ENCODE measurements at regions not wholly inside any gene's neighbourhood (a gene's known extent, or its start where the extent isn't known, plus 50 kb on each side); places are given as distances from the start of the nearest gene placed in this dataset.

DNA sequence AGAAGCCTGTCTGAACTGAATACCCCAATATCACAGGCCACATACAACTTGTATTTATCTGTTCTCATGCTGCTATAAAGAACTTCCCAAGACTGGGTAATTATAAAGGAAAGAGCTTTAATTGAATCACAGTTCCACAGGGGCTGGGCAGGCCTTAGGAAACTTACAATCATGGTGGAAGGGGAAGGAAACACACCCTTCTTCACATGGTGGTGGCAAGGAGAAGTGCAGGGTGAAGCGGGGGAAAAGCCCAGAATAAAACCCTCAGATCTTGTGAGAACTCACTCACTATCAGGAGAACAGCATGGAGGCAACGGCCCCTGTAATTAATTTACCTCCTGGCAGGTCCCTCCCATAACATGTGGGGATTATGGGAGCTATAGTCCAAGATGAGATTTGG, 50.3 kb upstream of the FNDC1 start:
- Mint-ChIP-seq H3K36me3 (ENCODE audit: low read depth) (no peaks in the 10 kb centered on the region), H3K4me1 (ENCODE audit: low read depth) (peaks cover 3% of the 10 kb centered on the region), H3K27me3 (no peaks in the 10 kb centered on the region), H3K4me3 (no peak overlapping the region), H3K27ac (no peak overlapping the region), H3K9me3 (no peaks in the 10 kb centered on the region)
- no peak for DNase-seq

DNA sequence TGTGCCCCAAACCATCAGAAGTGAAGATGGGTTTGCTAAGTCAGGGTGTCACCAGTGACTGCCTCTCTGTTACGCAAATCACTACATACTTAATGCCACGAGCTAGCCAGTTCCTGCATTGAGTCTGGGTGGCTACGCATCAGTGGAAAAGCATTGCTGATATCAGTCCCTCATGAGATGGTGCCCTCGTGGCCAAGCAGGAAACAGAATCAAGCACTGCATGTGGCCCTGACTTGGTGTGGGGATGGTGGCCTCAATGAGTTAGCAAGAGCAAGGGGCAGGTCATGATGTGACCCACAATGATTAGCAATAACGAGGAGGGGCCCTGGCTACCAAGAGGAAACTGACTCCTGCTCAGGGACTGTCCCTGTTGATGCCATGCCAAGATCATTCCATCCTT, 51.6 kb upstream of the FNDC1 start:
- Mint-ChIP-seq H3K36me3 (ENCODE audit: low read depth) (no peaks in the 10 kb centered on the region), H3K4me3 (no peak overlapping the region), H3K4me1 (ENCODE audit: low read depth) (peaks cover 7% of the 10 kb centered on the region), H3K27ac (no peak overlapping the region), H3K9me3 (no peaks in the 10 kb centered on the region), H3K27me3 (no peaks in the 10 kb centered on the region)
- no peak for DNase-seq

GRCh38 chr6:159117046-159117445, 52.2 kb upstream of the FNDC1 start:
- no peak overlapping the region for H3K27ac Mint-ChIP-seq
- H3K4me3 Mint-ChIP-seq, result no peak overlapping the region
- no peaks in the 10 kb centered on the region for H3K27me3 Mint-ChIP-seq
- no peak for DNase-seq
- no peaks in the 10 kb centered on the region for H3K36me3 Mint-ChIP-seq (ENCODE audit: low read depth)
- H3K9me3 Mint-ChIP-seq, result no peaks in the 10 kb centered on the region
- peaks cover 7% of the 10 kb centered on the region for H3K4me1 Mint-ChIP-seq (ENCODE audit: low read depth)

DNA sequence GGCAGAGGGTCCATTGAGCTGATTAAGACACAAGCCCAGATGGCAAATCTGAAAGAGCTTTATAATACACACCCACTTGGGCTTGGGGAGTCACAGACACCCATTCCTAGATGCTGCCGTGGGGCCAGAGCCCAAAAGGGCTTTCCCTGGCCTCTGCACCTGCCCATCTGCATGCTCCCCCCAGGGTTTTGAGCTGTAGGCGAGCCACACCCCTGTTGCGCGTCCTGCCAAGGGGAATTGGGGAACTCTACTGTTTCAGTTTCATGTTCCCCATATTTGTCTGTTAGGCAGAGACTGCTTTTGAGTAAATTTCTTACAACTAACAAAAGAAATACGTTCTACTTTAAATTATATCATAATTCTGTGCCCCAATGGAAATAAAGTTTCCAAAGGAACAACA, 52.9 kb upstream of the FNDC1 start:
- Mint-ChIP-seq H3K4me1 (ENCODE audit: low read depth) (peaks cover 7% of the 10 kb centered on the region), H3K4me3 (no peak overlapping the region), H3K27ac (no peak overlapping the region)

GRCh38 chr6:159114569-159114968, 54.6 kb upstream of the FNDC1 start:
- H3K27me3 Mint-ChIP-seq, result no peaks in the 10 kb centered on the region
- no peaks in the 10 kb centered on the region for H3K36me3 Mint-ChIP-seq (ENCODE audit: low read depth)
- no peaks in the 10 kb centered on the region for H3K9me3 Mint-ChIP-seq
- no peak overlapping the region for H3K4me3 Mint-ChIP-seq
- H3K27ac Mint-ChIP-seq, result no peak overlapping the region
- DNase-seq, result no peak
- peaks cover 19% of the 10 kb centered on the region for H3K4me1 Mint-ChIP-seq (ENCODE audit: low read depth)

More for the DNA sequence above, 52.9 kb upstream of the FNDC1 start:
- DNase-seq, result no peak
- Mint-ChIP-seq H3K27me3 (no peaks in the 10 kb centered on the region), H3K9me3 (no peaks in the 10 kb centered on the region), H3K36me3 (ENCODE audit: low read depth) (no peaks in the 10 kb centered on the region)

DNA sequence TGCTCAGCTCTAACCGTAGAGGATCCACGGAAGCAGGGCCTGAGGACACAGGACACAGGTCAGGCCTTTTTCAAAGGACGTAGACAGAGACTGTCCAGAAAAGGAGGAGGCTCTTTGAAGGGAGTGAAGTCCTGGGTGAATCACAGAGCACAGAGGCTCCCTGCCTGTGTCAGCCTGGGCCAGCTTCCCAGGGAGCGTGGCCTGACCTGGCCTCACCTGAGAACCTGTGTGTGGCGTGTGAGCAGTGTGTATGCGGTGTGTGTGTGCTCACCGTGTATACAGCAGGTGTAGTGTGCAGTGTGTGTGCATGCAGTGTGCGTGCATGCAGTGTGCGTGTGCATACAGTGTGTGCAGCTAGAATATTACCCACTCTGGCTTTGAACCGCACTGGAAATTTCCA, 56.0 kb upstream of the FNDC1 start:
- Mint-ChIP-seq H3K9me3 (no peaks in the 10 kb centered on the region), H3K27ac (no peak overlapping the region), H3K36me3 (ENCODE audit: low read depth) (no peaks in the 10 kb centered on the region), H3K27me3 (no peaks in the 10 kb centered on the region), H3K4me3 (no peak overlapping the region), H3K4me1 (ENCODE audit: low read depth) (peaks cover 31% of the 10 kb centered on the region)
- DNase-seq, result no peak

DNA sequence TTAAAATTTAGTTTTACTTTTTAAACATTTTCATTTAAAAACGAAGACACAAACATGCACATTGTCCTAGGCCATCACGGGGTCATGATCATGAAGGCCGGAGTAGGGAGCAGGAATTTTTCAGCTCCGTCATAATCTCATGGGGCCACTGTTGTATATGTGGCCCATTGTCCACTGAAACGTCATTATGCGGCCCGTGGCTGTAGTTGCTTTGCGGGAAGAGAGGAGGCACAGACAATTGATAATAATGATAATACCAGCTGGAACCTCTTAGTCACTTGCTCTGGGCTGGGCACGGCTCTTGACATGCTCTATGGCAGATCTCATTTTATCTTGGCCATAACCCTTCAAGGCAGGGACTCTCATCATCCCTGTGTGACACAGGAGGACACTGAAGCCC, 56.5 kb upstream of the FNDC1 start:
- Mint-ChIP-seq H3K27me3 (no peaks in the 10 kb centered on the region), H3K36me3 (ENCODE audit: low read depth) (no peaks in the 10 kb centered on the region), H3K9me3 (no peaks in the 10 kb centered on the region), H3K27ac (no peak overlapping the region), H3K4me1 (ENCODE audit: low read depth) (peaks cover 36% of the 10 kb centered on the region), H3K4me3 (no peak overlapping the region)
- DNase-seq, result no peak

GRCh38 chr6:159110748-159111147, 58.5 kb upstream of the FNDC1 start:
- DNase-seq, result no peak
- H3K4me1 Mint-ChIP-seq (ENCODE audit: low read depth), result peaks cover 55% of the 10 kb centered on the region
- no peaks in the 10 kb centered on the region for H3K27me3 Mint-ChIP-seq
- no peaks in the 10 kb centered on the region for H3K9me3 Mint-ChIP-seq
- H3K4me3 Mint-ChIP-seq, result no peak overlapping the region
- H3K27ac Mint-ChIP-seq, result peak overlapping the region; percentile 20
- no peaks in the 10 kb centered on the region for H3K36me3 Mint-ChIP-seq (ENCODE audit: low read depth)

DNA sequence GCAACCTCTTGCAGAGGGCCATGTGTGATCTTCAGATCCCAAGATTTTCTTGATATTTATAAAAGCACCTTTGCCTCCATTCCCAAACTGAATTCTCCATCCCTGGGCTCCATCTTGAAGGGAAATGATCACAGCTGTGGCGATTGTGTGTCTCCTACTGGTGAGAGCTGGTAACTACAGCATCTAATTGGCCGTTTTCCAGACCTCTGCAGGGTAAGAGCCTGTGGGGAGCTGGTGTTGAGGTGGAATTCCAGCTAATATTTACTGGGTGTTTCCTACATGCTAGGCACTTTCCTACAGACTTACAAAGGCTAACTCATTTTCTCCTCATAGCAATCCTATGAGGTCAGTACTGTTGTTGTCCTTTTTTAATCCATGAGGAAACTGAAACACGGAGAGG, 59.2 kb upstream of the FNDC1 start:
- no peaks in the 10 kb centered on the region for H3K27me3 Mint-ChIP-seq
- peak overlapping the region; percentile 49 for H3K27ac Mint-ChIP-seq
- peaks cover 62% of the 10 kb centered on the region for H3K4me1 Mint-ChIP-seq (ENCODE audit: low read depth)
- no peak for DNase-seq
- no peaks in the 10 kb centered on the region for H3K36me3 Mint-ChIP-seq (ENCODE audit: low read depth)
- H3K9me3 Mint-ChIP-seq, result no peaks in the 10 kb centered on the region
- H3K4me3 Mint-ChIP-seq, result no peak overlapping the region

DNA sequence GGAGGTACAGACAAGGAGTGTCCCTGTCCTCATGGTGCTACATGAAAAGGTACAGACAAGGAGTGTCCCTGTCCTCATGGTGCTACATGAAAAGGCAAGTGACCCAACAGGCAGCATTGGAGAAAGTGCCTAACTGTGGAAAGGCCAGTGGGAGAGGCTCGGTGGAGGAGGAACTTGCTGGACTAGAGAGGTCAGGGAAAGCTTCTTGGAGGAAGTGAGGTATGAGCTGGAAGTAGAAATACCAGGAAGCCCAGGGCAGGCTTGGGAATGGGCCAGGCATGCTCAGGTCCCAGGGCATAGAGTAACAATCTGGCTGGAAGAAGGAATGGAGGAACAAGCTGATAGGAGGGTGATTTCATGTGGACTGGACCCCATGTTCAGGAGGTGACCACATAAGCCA, 59.8 kb upstream of the FNDC1 start:
- Mint-ChIP-seq H3K27me3 (no peaks in the 10 kb centered on the region), H3K4me1 (ENCODE audit: low read depth) (peaks cover 66% of the 10 kb centered on the region), H3K36me3 (ENCODE audit: low read depth) (no peaks in the 10 kb centered on the region), H3K4me3 (no peak overlapping the region), H3K27ac (peak overlapping the region; percentile 4), H3K9me3 (no peaks in the 10 kb centered on the region)
- DNase-seq, result no peak

GRCh38 chr6:159108426-159108985, 60.7 kb upstream of the FNDC1 start:
- no peak for DNase-seq
- Mint-ChIP-seq H3K4me3 (no peak overlapping the region), H3K27me3 (no peaks in the 10 kb centered on the region), H3K36me3 (ENCODE audit: low read depth) (no peaks in the 10 kb centered on the region), H3K27ac (peak overlapping the region; percentile 94), H3K9me3 (no peaks in the 10 kb centered on the region), H3K4me1 (ENCODE audit: low read depth) (peaks cover 71% of the 10 kb centered on the region)

DNA sequence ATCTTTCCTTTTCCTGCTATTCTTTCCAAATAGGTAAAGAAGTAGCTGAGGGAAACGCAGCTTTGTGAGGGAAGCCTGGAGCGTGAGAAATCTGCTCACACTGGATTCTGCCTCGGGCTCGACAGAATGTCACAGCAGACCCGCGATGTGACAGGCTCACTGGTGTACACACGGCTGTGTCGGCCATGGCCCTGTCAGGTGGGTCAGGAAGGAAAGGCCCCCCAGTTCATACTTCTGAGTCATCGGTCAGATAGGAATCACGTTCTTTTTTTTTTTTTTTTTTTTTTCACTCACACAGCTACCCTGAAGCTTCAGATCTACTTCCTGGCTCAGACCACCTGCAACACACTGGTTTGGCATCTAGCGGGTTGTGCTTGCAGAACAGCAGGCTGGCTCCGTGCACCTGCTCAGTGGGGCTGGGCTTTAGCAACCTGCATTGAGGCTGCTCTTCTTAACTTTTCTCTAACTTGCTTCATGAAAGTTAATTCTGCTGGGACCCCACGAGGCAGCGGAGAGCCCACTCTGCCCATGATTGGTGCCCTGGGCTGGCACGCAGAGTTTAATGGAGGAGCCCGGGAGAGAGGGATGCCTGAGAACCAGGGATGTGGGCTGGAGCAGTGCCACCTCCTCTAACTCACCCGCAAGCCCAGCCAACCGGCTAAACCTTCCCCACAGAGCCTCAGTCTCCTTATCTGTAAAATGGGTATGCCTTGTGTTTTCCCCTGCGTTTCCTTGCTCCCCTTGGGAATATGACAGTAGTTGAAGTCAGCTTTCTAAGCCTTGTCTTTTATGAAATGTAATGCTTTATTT, 61.5 kb upstream of the FNDC1 start:
- no peaks in the 10 kb centered on the region for H3K9me3 Mint-ChIP-seq
- H3K36me3 Mint-ChIP-seq (ENCODE audit: low read depth), result no peaks in the 10 kb centered on the region

GRCh38 chr6:159106627-159107241, 61.9 kb upstream of the TAGAP start:
- Mint-ChIP-seq H3K9me3 (no peaks in the 10 kb centered on the region), H3K4me1 (ENCODE audit: low read depth) (peaks cover 87% of the 10 kb centered on the region), H3K27ac (peak overlapping the region; percentile 94), H3K4me3 (peak overlapping the region; percentile 67), H3K27me3 (no peaks in the 10 kb centered on the region), H3K36me3 (ENCODE audit: low read depth) (no peaks in the 10 kb centered on the region)
- DNase-seq, result peak; percentile 97

More for the DNA sequence above, 61.5 kb upstream of the FNDC1 start:
- H3K27me3 Mint-ChIP-seq, result no peaks in the 10 kb centered on the region
- peaks cover 79% of the 10 kb centered on the region for H3K4me1 Mint-ChIP-seq (ENCODE audit: low read depth)
- peak overlapping the region; percentile 67 for H3K4me3 Mint-ChIP-seq
- peak overlapping the region; percentile 94 for H3K27ac Mint-ChIP-seq
- peak; percentile 69 for DNase-seq

- Mint-ChIP-seq H3K4me1 (ENCODE audit: low read depth) (peaks cover 92% of the 10 kb centered on the region), H3K27ac (peak overlapping the region; percentile 94), H3K36me3 (ENCODE audit: low read depth) (no peaks in the 10 kb centered on the region), H3K27me3 (no peaks in the 10 kb centered on the region), H3K9me3 (no peaks in the 10 kb centered on the region), H3K4me3 (no peak overlapping the region)
- no peak for DNase-seq
These were observed 60.9 kb upstream of the TAGAP start for GRCh38 chr6:159105716-159106115.

DNA sequence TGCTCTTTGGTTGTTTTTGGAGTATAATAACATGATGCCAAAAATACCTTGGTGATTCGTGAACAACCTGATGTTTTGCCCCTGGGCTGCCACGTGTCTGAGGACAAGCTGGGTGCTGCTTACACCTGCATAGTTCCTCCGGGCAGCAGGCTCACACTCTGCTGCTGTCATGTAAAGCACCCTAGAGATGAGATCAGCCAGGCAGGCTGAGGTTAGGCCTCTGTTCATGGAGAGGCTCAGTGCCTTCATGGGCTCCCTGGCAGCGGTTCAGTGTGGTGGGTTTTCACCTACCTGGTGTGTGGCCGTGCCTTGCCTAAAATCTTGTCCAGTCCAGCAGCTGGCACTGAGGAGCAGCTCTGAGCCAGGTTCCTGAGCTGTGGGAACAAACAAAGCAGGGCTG, 60.1 kb upstream of the TAGAP start:
- Mint-ChIP-seq H3K9me3 (no peaks in the 10 kb centered on the region), H3K27me3 (no peaks in the 10 kb centered on the region), H3K27ac (peak overlapping the region; percentile 85), H3K36me3 (ENCODE audit: low read depth) (no peaks in the 10 kb centered on the region), H3K4me1 (ENCODE audit: low read depth) (peaks cover 92% of the 10 kb centered on the region), H3K4me3 (no peak overlapping the region)
- DNase-seq, result no peak

Measured in activated T-cell treated with anti-CD3 and anti-CD28 coated beads, Interleukin-2, amount 50 U/mL, for 24 hours (primary cell).